Gastroesophageal sphincter (tissue), 3 donors: ENCODE measurements at regions not wholly inside any gene's neighbourhood (a gene's known extent, or its start where the extent isn't known, plus 50 kb on each side); places are given as distances from the start of the nearest gene placed in this dataset.

Experiments used
- EP300 ChIP-seq: sonication (generic); formaldehyde crosslinking; IDR thresholded peaks from one replicate; pipeline ENCODE4 v1.6.1; 2017; ENCODE audit warnings: antibody characterized with exemption, mild to moderate bottlenecking
- POLR2A ChIP-seq, 2 donors: fragments of 450-650 bp; IDR thresholded peaks; one replicate each; pipeline ENCODE4 v1.6.1; 2017; ENCODE audit warnings: antibody characterized with exemption in 2 of 2, mild to moderate bottlenecking in 2 of 2, moderate library complexity in 1 of 2
- POLR2AphosphoS5 ChIP-seq: sonication (generic); formaldehyde crosslinking; IDR thresholded peaks from one replicate; pipeline ENCODE4 v1.6.1; 2017; ENCODE audit warnings: antibody characterized with exemption
- TF ChIP-seq, protein P1 (sequence below), 4 experiments: fragments of 200-600 bp in 2 of 4; fragments of 450-650 bp in 2 of 4; sonication (generic) in 1 of 4; IDR thresholded peaks; one replicate each; pipeline ENCODE4 v1.5.1; 2017 to 2019; ENCODE audit warnings: antibody characterized with exemption in 4 of 4, mild to moderate bottlenecking in 2 of 4, moderate library complexity in 2 of 4

DNA sequence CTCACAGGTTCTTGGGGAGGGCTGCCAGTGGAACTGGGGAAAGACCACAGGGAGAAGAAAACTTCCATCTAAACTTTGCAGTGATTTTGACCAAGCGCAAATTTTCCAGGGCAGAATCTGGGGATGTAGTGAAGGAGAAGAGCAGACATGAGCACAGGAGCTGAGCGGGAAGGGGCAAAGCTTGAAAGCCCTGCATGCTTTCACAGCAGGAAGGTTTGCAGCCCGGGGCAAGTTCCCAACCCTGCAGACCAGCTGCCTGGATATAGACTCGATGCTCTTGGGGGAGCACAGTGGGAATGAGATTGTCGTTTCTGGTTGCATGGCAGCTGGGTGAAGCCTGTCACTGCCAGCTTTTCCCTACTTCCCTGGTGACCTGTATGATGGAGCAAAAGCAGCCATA lies 276.8 kb upstream of the RORB start:
- TF ChIP-seq, protein P1, sequence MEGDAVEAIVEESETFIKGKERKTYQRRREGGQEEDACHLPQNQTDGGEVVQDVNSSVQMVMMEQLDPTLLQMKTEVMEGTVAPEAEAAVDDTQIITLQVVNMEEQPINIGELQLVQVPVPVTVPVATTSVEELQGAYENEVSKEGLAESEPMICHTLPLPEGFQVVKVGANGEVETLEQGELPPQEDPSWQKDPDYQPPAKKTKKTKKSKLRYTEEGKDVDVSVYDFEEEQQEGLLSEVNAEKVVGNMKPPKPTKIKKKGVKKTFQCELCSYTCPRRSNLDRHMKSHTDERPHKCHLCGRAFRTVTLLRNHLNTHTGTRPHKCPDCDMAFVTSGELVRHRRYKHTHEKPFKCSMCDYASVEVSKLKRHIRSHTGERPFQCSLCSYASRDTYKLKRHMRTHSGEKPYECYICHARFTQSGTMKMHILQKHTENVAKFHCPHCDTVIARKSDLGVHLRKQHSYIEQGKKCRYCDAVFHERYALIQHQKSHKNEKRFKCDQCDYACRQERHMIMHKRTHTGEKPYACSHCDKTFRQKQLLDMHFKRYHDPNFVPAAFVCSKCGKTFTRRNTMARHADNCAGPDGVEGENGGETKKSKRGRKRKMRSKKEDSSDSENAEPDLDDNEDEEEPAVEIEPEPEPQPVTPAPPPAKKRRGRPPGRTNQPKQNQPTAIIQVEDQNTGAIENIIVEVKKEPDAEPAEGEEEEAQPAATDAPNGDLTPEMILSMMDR (IDR thresholded peaks at IDR 0.05) = no peak
- TF ChIP-seq POLR2A (IDR thresholded peaks at IDR 0.05) (no peak), POLR2AphosphoS5 (no peak), EP300 (no peak)
